ENCODE measurements at regions not wholly inside any gene's neighbourhood (a gene's known extent, or its start where the extent isn't known, plus 50 kb on each side); places are given as distances from the start of the nearest gene placed in this dataset.
A peak's percentile ranks its signal among the peaks of the same experiment; 100 is the strongest.

GRCh38 chr6:8670792-8671191, 235.4 kb upstream of the SLC35B3 start:
- DNase-seq, result no peak

GRCh38 chr6:8664700-8665099, 229.4 kb upstream of the SLC35B3 start:
- no peak for DNase-seq

- no peak for DNase-seq
These were observed 228.7 kb upstream of the SLC35B3 start for GRCh38 chr6:8664070-8664469.

DNA sequence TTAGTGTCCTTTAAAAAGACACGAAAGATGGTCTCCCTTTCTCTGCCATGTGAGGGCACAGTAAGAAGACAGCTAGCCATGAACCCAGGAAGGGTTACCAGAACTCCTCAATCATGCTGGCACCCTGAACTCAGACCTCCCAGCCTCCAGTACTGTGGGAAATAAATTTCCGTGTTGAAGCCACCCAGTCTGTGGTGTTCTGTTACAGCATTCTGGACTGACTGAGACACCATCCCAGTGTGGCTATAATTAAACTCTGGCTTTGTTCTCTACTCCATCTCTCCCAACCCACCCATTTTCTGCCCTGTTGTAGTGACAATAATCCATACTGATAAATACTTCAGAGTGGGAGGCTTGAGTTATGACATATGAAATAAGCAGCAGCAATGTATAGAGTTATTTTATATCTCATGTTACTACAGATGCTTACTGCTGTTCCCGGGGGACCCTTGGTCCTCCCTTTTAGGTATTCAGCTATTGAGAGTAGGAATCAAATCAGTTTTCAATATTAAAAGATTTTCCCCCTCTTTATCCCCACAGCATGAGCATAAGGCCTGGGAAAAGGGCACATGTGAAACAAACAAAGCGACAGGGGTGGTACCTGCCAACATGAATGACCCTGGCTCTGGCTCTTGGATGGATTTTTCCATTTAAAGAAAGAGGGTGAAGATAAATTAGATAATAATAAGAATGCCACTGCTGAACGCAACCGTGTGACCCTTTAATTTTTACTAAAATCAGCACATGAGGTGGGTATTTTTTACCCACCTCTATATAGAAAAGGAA, 224.3 kb upstream of the SLC35B3 start:
- no peak for DNase-seq

DNA sequence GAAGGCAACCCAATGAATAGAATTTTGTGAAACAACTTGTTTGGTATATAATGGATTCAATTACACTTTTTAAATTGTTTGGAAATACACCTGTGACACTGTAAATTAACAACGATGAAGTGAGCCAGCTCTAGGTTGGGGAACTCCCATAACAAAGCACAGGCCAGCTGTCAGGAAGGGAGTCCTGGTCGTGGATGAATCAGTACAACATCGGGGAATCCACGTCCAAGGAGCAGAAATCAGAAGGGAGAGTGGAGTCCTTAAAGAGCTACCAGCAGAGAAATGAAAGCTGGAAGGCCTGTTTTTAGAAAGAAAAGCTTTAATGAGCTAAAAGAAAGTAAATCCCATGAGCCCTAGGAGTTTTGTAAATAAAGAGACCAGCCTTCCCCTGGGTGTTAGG, 223.1 kb upstream of the SLC35B3 start:
- peak in 1 of 2 experiments; percentile 12 for DNase-seq

GRCh38 chr6:8657522-8657921, 222.2 kb upstream of the SLC35B3 start:
- DNase-seq, result no peak

- DNase-seq, result no peak
These were observed 220.5 kb upstream of the SLC35B3 start for GRCh38 chr6:8655670-8656454.

DNA sequence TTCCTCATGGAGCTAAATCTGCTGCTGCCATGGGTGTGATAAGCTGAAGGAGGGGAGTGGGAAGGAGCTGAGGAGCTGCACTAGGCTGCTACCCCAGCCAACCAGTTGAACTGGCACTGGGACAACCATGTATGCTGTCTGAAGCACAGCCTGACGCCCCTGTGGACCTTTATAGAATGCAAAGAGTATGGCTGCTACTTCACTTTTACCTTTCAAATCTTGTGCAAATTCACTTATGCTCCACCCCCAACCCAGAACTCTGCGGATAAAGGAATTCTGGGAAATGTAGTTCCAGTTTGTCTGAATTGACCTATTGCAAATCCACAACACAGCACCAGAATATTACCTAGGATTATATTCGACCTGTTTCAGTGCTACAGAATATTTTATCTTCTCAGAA, 217.4 kb upstream of the SLC35B3 start:
- DNase-seq, result no peak

DNA sequence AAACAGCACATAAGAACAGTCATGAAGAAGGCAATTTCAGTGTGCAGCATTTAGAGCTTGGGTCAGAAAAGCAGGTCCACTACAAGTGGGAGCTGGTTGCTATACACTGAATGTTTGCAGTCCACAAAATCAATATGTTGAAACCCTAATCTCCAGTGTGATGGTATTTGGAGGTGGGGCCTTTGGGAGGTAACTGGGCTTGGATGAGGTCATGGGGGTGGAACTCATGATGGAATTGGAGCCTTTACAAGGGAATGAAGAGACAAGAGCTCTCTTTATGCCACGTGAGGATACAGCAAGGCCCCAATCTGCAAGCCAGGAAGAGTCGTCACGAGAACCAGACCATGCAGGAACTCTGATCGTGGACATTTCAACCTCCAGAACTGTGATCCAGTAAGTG, 216.7 kb upstream of the SLC35B3 start:
- DNase-seq, result no peak

DNA sequence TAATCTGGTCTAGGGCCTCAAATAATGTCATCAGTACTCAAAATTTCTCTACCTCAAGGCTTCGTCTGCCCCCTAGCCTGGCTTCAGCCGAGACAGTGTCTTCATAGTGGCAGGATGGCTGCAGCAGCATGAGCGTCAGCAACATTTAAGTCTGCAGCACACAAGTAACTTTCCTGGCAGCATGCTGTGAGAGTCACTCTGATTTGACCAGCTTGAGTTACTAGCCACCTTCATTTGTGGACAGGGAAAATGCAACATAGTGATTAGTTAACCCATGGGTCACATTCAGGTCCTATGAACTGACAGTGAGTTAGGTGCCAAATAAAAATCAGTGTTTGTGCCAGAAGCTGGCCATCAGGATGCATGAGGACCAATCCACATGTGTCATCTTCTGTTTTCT, 209.9 kb upstream of the SLC35B3 start:
- DNase-seq, result no peak

DNA sequence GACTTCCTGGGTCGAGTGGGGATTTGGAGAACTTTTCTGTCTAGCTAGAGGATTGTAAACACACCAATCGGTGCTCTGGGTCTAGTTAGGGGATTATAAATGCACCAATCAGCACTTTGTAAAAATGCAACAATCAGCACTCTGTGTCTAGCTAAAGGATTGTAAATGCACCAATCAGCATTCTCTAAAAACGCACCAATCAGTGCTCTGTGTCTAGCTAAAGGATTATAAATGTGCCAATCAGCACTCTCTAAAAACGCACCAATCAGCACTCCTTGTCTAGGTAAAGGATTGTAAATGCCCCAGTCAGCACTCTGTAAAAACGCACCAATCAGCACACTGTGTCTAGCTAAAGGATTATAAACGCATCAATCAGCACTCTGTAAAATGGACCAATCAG, 209.0 kb upstream of the SLC35B3 start:
- DNase-seq, result no peak

DNA sequence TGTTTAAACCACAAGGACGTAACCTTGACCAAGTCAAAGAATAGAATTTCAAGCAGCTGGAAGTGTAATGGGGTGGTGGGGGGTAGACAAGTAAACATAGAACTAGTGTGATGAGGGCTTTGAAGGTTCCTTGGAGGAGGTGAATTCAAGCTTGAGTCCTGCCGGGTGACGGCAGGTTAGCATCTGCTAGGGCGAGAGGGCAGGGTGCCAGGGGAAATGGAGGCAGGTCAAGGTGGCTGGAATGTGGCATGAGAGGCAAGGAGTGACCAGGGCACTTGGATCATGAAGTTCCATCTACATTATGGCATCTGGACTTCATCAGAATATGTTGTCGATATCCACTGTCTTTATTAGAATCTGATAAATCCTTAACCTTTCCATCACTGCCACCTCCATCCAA, 207.5 kb upstream of the SLC35B3 start:
- no peak for DNase-seq

DNA sequence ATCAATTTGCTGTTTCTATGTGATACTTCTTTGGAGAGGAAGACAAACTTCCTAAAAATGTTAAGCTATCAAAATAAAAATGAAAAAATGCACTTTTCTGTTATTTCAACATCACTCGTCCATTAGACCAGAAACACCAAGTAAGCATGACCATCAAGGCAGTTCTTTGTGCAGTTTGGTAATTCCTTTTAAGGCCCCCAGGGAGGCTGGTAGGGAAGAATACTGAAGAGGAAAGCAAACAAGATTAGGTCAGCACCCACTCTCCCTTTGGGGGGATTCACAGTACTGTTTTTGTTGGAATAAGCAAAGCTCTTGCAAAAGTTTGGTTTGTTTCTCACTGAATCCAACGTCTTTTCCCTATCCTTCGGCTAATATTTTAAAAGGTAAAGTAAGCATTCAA, 206.8 kb upstream of the SLC35B3 start:
- DNase-seq, result no peak

DNA sequence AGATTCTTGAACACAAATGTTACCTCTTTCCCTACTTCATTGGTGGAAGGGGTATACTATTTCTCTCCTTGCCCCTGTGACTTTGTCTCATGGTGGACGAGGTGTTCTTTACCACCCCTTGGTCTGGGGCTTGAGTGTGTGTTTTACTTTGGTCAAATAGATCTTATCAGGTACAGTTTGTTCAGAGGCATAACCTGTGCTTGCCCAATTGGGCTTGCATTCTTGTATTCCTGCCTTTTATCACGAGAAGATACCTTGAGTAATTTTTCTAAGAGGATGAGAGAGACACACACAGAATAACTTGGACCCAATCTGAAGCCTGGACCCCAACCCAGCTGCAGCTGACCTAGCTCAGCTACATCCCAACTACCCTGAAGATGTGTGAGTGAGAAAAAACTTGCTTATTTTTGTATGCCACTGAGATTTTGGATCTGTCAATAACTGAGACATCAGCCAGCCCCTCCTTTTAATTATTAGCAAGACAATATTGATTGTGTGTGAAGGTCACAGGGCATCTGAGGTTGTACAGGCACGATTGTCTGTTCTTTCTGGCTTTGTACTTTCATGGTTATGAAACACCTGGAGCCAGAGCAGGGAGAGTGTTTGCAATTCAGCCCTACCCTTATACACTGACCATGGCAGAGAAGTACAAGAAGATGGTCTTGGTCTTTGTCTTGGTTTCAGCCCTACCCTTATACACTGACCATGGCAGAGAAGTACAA, 204.7 kb upstream of the SLC35B3 start:
- DNase-seq, result no peak

DNA sequence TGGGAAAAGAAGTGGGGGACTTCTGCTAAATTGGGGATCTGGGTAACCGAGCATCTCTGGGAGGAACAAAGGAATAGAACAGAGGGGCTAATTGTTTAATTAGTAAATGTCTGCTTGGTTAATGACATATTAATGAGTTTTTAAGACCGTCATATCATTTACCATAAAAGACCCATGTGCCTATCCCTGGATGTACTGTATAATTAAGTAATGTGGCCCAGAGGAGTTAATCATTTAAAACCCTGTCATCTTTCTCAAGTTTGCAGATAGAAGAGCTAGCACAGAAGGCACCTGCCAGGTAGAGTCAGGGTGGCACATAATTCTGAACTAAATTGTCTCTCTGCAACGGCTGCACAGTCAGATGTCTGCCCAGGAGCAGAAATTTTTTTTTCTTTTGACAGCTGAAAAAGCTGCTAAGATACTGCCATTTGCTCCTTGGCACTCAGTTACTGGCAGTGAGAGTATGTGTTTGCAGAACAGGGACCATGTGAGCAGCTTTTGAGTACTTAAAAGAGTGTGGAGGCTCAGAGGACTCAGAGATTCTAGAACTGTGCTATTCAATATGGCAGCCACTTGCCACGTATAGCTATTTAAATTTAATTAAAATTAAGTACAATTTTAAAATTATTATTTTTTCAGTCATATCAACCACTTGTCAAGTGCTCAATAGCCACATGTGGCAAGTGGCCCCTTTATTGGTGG, 202.7 kb upstream of the SLC35B3 start:
- no peak for DNase-seq

DNA sequence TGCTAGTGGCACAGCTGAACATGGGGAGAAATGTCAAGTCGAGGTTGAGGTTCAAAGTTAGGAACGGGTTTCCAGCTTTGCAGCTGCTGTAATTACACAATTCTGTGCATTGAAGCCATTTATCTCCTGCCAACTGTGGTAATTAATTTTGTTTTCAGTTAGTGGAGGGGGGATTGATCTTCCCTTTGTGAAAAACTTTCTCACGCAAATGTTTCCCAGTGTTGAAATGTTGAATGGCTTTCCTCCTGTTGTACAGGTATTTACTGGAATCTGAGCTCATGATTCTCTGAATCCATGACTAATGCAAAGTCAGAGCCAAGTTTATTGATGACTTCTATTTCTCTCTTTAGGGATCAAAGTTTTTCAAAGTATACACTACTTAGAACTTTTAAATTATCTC, 198.4 kb upstream of the SLC35B3 start:
- no peak for DNase-seq

DNA sequence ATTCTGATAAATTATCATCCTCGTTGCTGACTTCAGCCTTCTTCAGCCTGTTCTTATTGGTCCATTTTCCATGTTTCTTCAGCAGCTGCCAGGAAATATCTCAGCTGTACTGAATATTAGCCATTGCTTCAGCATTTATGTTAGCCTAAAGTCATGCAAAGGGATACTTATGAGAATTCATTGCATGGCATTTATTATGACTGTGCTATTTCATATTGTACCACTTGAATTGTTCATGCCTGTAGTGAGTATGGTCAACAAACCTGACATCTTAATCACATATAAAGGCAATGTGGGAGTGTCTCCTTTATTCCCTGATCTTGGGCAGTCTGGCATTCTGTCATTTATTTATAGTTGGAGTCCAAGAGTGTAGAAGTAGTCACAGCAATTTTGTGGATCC, 193.4 kb upstream of the SLC35B3 start:
- DNase-seq, result no peak

- no peak for DNase-seq
These were observed 192.7 kb upstream of the SLC35B3 start for GRCh38 chr6:8628063-8628462.

DNA sequence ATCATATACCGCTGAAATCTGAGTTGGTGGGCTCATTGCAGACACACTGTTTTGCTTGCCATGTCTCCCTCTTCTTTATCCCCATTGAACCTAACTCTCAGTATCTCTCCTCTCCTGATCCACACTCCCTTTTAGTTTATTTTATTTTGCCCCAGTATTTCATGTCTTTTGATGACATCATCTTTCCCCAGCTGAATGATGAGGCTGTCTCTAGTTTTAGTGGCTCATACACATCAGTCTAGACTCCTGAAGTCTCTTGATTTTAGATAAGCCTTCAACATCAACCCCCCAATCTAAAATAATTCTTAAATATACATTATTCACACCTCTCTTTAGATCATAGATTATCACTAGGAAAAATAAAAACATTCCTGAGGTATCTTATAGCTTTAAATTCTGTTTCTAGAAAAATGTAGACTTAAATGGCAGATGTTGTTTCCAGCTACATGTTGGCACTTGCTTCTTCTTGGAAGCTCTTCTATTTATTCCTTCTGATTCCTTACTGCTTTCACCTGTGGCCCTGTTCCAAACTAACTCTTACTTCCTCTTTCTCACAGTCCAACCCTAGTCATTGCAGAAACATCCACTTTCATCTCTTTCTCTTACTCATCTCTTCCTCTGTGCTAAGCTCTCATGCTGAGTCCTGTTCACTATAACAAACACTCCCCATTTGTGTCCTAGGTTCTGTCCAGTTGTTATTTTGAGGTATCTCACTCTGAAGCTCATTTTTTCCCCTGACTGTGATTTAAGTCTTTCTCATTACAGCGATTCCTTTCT, 191.9 kb upstream of the SLC35B3 start:
- DNase-seq, result no peak

GRCh38 chr6:8624665-8625064, 189.3 kb upstream of the SLC35B3 start:
- no peak for DNase-seq

DNA sequence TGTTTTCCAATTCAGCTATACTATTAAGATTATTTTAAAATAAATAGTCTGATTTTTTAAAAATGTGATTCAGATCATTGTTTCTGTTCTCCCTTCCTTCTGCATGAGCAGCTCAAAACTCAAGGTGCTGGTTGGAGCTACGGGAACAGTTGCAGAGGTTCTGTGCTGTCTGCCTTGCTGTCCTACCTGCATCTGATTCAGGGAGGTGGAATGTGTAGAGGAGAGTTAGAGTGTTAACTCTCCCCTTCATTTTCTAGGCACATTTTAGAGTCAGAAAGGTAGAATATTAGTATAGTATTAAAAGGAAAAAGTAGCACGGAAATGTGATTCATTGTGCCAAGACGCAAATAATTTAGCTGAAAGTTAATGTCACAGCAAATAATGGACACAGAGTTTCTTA, 188.1 kb upstream of the SLC35B3 start:
- no peak for DNase-seq

DNA sequence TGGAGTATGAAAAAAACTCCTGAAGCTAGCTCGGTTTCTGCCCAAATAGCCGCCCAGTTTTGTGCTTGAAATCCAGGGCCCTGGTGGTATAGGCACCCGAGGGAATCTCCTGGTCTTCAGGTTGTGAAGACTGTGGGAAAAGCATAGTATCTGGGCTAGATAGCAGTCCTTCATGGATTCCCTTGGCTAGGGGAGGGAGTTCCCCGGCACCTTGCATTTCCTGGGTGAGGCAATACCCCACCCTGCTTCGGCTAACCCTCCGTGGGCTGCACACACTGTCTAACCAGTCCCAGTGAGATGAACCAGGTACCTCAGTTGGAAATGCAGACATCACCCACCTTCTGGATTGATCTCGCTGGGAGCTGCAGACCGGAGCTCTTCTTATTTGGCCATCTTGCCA, 184.5 kb upstream of the SLC35B3 start:
- DNase-seq, result no peak
